ENCODE measurements at regions not wholly inside any gene's neighbourhood (a gene's known extent, or its start where the extent isn't known, plus 50 kb on each side); places are given as distances from the start of the nearest gene placed in this dataset.

DNA sequence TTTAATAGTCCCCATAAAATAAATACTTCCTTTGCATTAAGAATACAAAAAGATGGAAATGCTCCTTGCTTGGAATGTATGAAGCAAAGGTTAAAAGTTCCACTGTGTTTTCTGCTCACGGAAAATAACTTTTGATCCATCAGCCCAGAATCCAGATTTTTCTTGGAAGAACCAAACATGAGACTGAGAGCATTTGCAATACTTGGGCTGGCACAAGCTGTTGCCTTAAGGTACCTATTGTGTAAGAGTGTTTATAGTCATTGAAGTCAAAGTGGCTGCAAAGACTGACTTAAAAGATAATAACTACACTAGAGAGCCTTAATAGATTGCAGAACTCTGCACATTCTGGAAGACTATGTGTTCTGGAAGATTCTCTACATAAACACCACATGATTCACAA lies 281.4 kb downstream of the RAB28 start:
- H3K36me3 ChIP-seq (ENCODE audit: control insufficient read depth, insufficient read depth, low read length): no peaks in the 10 kb centered on the region
- DNase-seq: no peak
- H3K9me3 ChIP-seq (ENCODE audit: control insufficient read depth, low read length): no peaks in the 10 kb centered on the region
- no peak overlapping the region for H3K4me3 ChIP-seq (ENCODE audit: insufficient read depth, low read depth, low read length, poor library complexity, severe bottlenecking)
- no peaks in the 10 kb centered on the region for H3K27me3 ChIP-seq (replicated peaks; ENCODE audit: control insufficient read depth, insufficient read depth, low read length, poor library complexity, severe bottlenecking)
- H3K4me1 ChIP-seq (ENCODE audit: control insufficient read depth, insufficient read depth, low read length, poor library complexity, severe bottlenecking): no peaks in the 10 kb centered on the region
- H3K27ac ChIP-seq (ENCODE audit: insufficient read depth, low read length, poor library complexity, severe bottlenecking): no peak overlapping the region

DNA sequence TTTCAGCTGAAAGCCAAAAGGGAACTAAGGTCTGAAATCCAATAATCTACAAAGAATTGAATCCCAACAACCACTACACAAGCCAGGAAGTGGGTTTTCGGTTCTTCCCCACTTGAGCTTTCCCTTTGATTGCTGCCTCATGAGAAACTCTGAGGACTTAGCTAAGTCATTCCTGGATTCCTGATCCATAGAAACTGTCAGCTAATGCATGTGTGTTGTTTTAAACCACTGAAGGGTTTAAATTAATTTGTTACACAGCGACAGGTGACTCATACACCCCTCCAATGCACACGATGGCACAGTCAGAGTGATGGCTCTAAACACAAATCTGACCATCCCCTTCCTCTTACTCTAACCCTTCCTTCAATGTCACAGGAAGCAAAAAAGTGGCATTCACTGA lies 282.9 kb downstream of the RAB28 start:
- Histone ChIP-seq H3K4me3 (ENCODE audit: insufficient read depth, low read depth, low read length, poor library complexity, severe bottlenecking) (no peak overlapping the region), H3K36me3 (ENCODE audit: control insufficient read depth, insufficient read depth, low read length) (no peaks in the 10 kb centered on the region)
- no peak for DNase-seq

DNA sequence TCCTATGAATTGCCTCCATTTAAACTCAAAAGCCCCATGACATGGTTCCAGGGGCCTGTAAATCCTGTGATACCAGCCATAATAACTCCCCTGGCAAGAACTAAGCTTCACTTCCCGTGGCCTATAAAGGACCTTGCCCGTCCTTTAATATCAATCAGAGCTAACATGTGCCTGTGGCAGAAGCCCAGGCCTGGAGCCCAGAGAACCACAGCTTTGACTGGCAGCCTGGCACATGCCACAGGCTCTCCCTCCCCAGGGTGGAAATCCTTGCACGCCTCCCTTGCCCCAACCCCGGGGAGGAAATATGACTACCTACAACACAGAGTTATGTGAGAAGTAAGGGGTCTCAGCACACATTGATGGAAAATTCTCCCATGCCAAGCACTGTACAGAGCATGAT lies 287.4 kb downstream of the RAB28 start:
- H3K4me1 ChIP-seq (ENCODE audit: control insufficient read depth, insufficient read depth, low read length, poor library complexity, severe bottlenecking): no peaks in the 10 kb centered on the region
- H3K9me3 ChIP-seq (ENCODE audit: control insufficient read depth, low read length): no peaks in the 10 kb centered on the region
- DNase-seq: no peak
- no peak overlapping the region for H3K27ac ChIP-seq (ENCODE audit: insufficient read depth, low read length, poor library complexity, severe bottlenecking)
- no peaks in the 10 kb centered on the region for H3K36me3 ChIP-seq (ENCODE audit: control insufficient read depth, insufficient read depth, low read length)
- no peak overlapping the region for H3K4me3 ChIP-seq (ENCODE audit: insufficient read depth, low read depth, low read length, poor library complexity, severe bottlenecking)
- no peaks in the 10 kb centered on the region for H3K27me3 ChIP-seq (replicated peaks; ENCODE audit: control insufficient read depth, insufficient read depth, low read length, poor library complexity, severe bottlenecking)

More for the DNA sequence above, 282.9 kb downstream of the RAB28 start:
- H3K9me3 ChIP-seq (ENCODE audit: control insufficient read depth, low read length): no peaks in the 10 kb centered on the region
- H3K4me1 ChIP-seq (ENCODE audit: control insufficient read depth, insufficient read depth, low read length, poor library complexity, severe bottlenecking): no peaks in the 10 kb centered on the region
- no peak overlapping the region for H3K27ac ChIP-seq (ENCODE audit: insufficient read depth, low read length, poor library complexity, severe bottlenecking)
- H3K27me3 ChIP-seq (replicated peaks; ENCODE audit: control insufficient read depth, insufficient read depth, low read length, poor library complexity, severe bottlenecking): no peaks in the 10 kb centered on the region

DNA sequence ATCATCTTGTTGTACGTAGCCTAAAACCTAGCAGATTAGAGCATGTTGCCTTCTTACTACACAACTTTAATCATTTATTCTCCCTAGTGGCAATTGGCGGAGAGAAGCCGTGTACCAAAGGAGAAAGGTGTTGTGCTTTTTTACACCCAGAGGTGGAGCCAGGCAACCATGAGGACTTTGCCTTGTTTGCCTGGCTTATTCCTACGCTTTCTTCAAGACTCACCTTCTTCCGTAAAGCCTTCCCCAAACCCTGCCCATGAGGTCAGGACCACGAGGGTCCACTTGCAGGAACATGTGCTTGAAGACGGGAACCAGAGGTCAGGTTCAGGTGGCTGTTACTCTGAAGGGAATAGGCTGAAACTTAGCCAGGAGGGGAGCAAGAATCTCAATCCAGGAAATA lies 290.5 kb downstream of the RAB28 start:
- no peak overlapping the region for H3K4me3 ChIP-seq (ENCODE audit: insufficient read depth, low read depth, low read length, poor library complexity, severe bottlenecking)
- no peak for DNase-seq
- no peaks in the 10 kb centered on the region for H3K9me3 ChIP-seq (ENCODE audit: control insufficient read depth, low read length)
- no peak overlapping the region for H3K27ac ChIP-seq (ENCODE audit: insufficient read depth, low read length, poor library complexity, severe bottlenecking)
- no peaks in the 10 kb centered on the region for H3K36me3 ChIP-seq (ENCODE audit: control insufficient read depth, insufficient read depth, low read length)
- H3K4me1 ChIP-seq (ENCODE audit: control insufficient read depth, insufficient read depth, low read length, poor library complexity, severe bottlenecking): no peaks in the 10 kb centered on the region
- no peaks in the 10 kb centered on the region for H3K27me3 ChIP-seq (replicated peaks; ENCODE audit: control insufficient read depth, insufficient read depth, low read length, poor library complexity, severe bottlenecking)

DNA sequence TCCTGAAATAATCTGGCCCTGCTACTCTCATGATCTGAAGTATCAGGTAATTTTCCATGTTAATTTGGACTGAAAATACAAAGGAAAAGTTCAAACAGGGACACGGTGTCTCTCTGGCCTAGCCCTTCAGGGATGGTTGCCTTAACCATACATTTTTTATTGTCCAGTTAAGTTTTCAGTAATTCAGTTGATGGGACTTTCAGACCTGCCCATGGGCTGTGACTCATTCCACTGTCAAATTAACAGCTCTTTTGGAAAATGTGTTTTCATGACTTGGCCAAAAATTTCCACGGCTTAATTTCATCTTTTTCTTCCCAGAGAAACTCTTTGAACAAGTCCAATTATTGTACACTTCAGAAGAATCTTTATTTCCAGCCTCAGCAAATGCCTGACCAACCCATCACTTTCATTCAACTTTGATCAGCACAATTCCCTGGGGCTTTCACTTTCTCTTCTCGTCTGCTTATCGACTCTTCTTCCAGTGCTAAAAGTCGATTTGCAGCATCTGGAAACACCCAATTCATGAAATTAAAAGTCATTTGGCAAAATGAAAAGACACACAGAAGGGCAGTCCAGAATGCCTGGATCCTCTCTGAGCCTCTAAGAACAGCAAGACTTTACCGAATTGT lies 293.9 kb downstream of the RAB28 start:
- no peak for DNase-seq
- no peaks in the 10 kb centered on the region for H3K9me3 ChIP-seq (ENCODE audit: control insufficient read depth, low read length)
- no peak overlapping the region for H3K4me3 ChIP-seq (ENCODE audit: insufficient read depth, low read depth, low read length, poor library complexity, severe bottlenecking)
- H3K4me1 ChIP-seq (ENCODE audit: control insufficient read depth, insufficient read depth, low read length, poor library complexity, severe bottlenecking): no peaks in the 10 kb centered on the region
- no peak overlapping the region for H3K27ac ChIP-seq (ENCODE audit: insufficient read depth, low read length, poor library complexity, severe bottlenecking)
- H3K27me3 ChIP-seq (replicated peaks; ENCODE audit: control insufficient read depth, insufficient read depth, low read length, poor library complexity, severe bottlenecking): no peaks in the 10 kb centered on the region
- H3K36me3 ChIP-seq (ENCODE audit: control insufficient read depth, insufficient read depth, low read length): no peaks in the 10 kb centered on the region

DNA sequence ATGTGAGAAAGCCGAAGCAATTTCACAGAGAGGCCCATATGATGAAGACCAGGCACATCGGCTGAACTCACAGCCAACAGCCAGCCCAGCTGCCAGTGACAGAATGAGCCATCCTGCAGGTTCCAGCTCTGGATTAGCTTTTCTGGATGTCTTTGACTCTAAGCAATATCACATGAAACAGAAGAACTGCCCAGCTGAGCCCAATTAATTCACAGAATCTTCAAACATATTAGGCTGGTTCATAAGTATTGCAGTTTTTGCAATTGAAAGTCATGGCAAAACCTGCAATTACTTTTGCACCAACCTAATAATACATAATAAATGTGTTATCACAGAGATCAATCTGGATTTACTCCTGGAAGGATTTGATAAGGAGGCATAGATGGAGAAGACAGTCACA lies 299.9 kb downstream of the RAB28 start:
- Histone ChIP-seq H3K4me3 (ENCODE audit: insufficient read depth, low read depth, low read length, poor library complexity, severe bottlenecking) (no peak overlapping the region), H3K27ac (ENCODE audit: insufficient read depth, low read length, poor library complexity, severe bottlenecking) (no peak overlapping the region), H3K36me3 (ENCODE audit: control insufficient read depth, insufficient read depth, low read length) (no peaks in the 10 kb centered on the region), H3K27me3 (replicated peaks; ENCODE audit: control insufficient read depth, insufficient read depth, low read length, poor library complexity, severe bottlenecking) (no peaks in the 10 kb centered on the region), H3K9me3 (ENCODE audit: control insufficient read depth, low read length) (no peaks in the 10 kb centered on the region), H3K4me1 (ENCODE audit: control insufficient read depth, insufficient read depth, low read length, poor library complexity, severe bottlenecking) (no peaks in the 10 kb centered on the region)
- DNase-seq: no peak

DNA sequence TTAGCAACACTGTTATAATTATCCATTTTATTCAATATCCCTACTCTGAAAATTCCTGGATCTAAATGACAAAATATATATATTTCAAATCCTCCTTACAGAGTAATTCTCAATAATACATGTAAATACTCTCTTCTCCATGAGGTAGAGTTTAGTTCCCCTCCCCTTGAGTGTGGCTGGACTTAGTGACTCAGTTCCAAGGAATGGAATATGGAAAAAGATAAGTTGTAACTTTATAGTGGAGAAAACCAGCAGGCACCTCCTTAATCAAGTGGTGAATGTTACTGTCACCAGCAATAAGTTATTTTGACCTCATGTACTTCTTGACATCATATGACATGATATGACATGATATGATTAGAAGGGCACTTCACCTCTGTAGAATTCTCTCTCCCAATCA lies 302.0 kb downstream of the RAB28 start:
- Histone ChIP-seq H3K27ac (ENCODE audit: insufficient read depth, low read length, poor library complexity, severe bottlenecking) (no peak overlapping the region), H3K4me3 (ENCODE audit: insufficient read depth, low read depth, low read length, poor library complexity, severe bottlenecking) (no peak overlapping the region)
- DNase-seq: no peak

DNA sequence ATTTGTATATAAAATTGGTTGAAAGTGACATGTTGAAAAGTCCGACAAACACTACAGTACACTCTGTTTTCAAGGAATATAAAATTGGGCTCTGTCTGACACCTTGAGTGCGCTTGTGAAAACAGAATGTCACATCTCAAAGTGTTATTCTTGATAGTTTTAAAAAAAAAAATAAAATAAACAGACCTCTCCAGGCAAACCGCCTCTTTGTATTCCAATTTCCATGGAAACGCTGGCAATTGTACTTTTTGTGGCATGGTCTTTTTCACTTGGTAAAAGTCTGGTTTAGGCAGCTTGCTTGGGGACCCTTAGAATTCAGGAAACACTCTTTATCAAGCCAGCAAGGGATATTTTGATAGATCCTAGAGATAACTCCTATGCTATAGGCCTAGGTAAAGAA lies 302.5 kb downstream of the RAB28 start:
- H3K27me3 ChIP-seq (replicated peaks; ENCODE audit: control insufficient read depth, insufficient read depth, low read length, poor library complexity, severe bottlenecking): no peaks in the 10 kb centered on the region
- no peak overlapping the region for H3K4me3 ChIP-seq (ENCODE audit: insufficient read depth, low read depth, low read length, poor library complexity, severe bottlenecking)
- H3K27ac ChIP-seq (ENCODE audit: insufficient read depth, low read length, poor library complexity, severe bottlenecking): no peak overlapping the region
- no peak for DNase-seq
- H3K9me3 ChIP-seq (ENCODE audit: control insufficient read depth, low read length): no peaks in the 10 kb centered on the region
- no peaks in the 10 kb centered on the region for H3K4me1 ChIP-seq (ENCODE audit: control insufficient read depth, insufficient read depth, low read length, poor library complexity, severe bottlenecking)
- no peaks in the 10 kb centered on the region for H3K36me3 ChIP-seq (ENCODE audit: control insufficient read depth, insufficient read depth, low read length)

More for the DNA sequence above, 302.0 kb downstream of the RAB28 start:
- Histone ChIP-seq H3K4me1 (ENCODE audit: control insufficient read depth, insufficient read depth, low read length, poor library complexity, severe bottlenecking) (no peaks in the 10 kb centered on the region), H3K36me3 (ENCODE audit: control insufficient read depth, insufficient read depth, low read length) (no peaks in the 10 kb centered on the region), H3K27me3 (replicated peaks; ENCODE audit: control insufficient read depth, insufficient read depth, low read length, poor library complexity, severe bottlenecking) (no peaks in the 10 kb centered on the region), H3K9me3 (ENCODE audit: control insufficient read depth, low read length) (no peaks in the 10 kb centered on the region)

DNA sequence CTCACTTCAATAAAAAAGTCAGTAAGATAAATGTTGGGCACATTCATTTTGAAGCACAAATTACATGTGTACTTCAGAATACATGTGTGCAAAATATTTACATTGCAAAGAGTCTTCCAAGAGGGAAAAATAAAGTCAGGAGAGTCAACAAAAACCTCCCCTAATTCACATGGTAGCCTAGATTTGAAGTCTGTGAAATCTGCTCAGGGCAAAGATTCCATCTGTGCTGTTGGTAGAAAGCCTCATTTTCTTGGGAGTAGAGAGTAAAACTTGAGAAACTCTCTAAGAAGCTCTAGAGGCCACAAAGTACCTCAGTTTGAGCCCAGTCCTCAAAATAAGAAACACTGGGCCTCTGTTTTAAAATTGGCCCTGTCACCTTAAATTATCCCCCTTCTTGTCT lies 303.4 kb downstream of the RAB28 start:
- Histone ChIP-seq H3K9me3 (ENCODE audit: control insufficient read depth, low read length) (no peaks in the 10 kb centered on the region), H3K4me1 (ENCODE audit: control insufficient read depth, insufficient read depth, low read length, poor library complexity, severe bottlenecking) (no peaks in the 10 kb centered on the region), H3K36me3 (ENCODE audit: control insufficient read depth, insufficient read depth, low read length) (no peaks in the 10 kb centered on the region), H3K4me3 (ENCODE audit: insufficient read depth, low read depth, low read length, poor library complexity, severe bottlenecking) (no peak overlapping the region), H3K27me3 (replicated peaks; ENCODE audit: control insufficient read depth, insufficient read depth, low read length, poor library complexity, severe bottlenecking) (no peaks in the 10 kb centered on the region), H3K27ac (ENCODE audit: insufficient read depth, low read length, poor library complexity, severe bottlenecking) (no peak overlapping the region)
- no peak for DNase-seq

DNA sequence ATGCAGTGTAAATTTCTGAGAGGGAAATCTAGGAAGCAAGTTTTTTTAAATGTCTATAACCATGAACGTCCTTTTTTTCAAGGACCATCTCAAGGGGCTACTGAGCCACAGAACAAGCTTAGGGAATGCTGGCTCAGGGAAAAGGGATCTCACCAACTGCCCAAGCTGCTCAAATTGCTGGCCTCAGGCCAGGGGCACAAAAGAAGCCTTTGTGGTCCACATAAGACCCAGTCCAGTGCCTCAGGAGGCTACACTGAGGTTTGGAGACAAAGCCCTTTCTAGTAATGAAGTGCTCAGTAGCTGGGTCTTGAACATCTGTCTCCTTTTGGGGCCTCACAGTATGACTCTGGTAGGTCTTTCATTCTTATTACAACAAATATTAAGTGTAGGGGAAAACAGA lies 305.5 kb downstream of the RAB28 start:
- H3K27me3 ChIP-seq (replicated peaks; ENCODE audit: control insufficient read depth, insufficient read depth, low read length, poor library complexity, severe bottlenecking): no peaks in the 10 kb centered on the region
- H3K9me3 ChIP-seq (ENCODE audit: control insufficient read depth, low read length): no peaks in the 10 kb centered on the region
- H3K4me3 ChIP-seq (ENCODE audit: insufficient read depth, low read depth, low read length, poor library complexity, severe bottlenecking): no peak overlapping the region
- H3K36me3 ChIP-seq (ENCODE audit: control insufficient read depth, insufficient read depth, low read length): no peaks in the 10 kb centered on the region
- no peak overlapping the region for H3K27ac ChIP-seq (ENCODE audit: insufficient read depth, low read length, poor library complexity, severe bottlenecking)
- no peak for DNase-seq
- H3K4me1 ChIP-seq (ENCODE audit: control insufficient read depth, insufficient read depth, low read length, poor library complexity, severe bottlenecking): no peaks in the 10 kb centered on the region

All from effector memory CD4-positive, alpha-beta T cell (primary cell).